ENCODE measurements at regions not wholly inside any gene's neighbourhood (a gene's known extent, or its start where the extent isn't known, plus 50 kb on each side); places are given as distances from the start of the nearest gene placed in this dataset.

GRCh38 chr1:162966613-162967012 lies 102.5 kb upstream of the RGS4 start:
- no peak for DNase-seq (ENCODE audit: low spot score)

DNA sequence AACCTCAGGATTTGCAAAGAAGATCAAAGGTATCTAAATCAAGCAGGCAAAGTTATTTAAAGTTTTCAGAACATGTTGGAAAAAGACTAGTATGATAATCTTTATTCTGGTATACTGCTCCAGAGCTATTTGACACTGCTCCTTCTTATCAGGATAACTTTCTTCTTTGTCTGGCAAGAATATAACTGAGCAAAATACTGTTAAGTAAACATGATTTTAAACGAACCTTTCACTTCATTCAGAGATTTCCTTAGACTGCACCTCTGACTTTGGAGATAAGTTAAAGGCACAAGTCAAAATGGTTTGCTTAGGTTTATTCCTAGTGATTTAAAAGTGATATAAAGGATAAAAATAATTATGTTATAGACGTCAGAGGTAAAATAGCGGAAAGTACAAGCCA lies 103.9 kb upstream of the CCDC190 start:
- DNase-seq (ENCODE audit: low spot score): no peak

GRCh38 chr1:162956922-162957321 lies 95.9 kb upstream of the CCDC190 start:
- no peak for DNase-seq (ENCODE audit: low spot score)

DNA sequence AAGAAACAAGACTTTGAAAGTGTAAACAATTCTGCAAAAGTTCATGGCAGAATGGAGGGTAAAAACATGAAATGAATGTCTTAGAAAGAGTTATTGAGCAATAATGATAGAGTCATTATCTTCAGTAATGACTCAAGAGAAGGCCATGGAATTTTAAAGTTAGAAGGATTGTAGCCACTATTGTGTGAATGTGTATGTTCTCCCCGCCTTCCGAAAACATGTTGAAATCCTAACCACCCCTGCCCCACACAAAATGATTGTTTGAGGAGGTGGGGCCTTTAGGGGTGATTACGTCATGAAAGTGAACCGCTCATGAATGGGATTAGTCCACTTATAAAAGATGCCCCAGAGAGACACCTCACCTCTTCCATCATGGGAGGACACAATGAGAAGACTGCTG lies 93.8 kb upstream of the CCDC190 start:
- no peak for DNase-seq (ENCODE audit: low spot score)

- DNase-seq (ENCODE audit: low spot score): no peak
Measured at GRCh38 chr1:162952956-162953355, 92.0 kb upstream of the CCDC190 start.

DNA sequence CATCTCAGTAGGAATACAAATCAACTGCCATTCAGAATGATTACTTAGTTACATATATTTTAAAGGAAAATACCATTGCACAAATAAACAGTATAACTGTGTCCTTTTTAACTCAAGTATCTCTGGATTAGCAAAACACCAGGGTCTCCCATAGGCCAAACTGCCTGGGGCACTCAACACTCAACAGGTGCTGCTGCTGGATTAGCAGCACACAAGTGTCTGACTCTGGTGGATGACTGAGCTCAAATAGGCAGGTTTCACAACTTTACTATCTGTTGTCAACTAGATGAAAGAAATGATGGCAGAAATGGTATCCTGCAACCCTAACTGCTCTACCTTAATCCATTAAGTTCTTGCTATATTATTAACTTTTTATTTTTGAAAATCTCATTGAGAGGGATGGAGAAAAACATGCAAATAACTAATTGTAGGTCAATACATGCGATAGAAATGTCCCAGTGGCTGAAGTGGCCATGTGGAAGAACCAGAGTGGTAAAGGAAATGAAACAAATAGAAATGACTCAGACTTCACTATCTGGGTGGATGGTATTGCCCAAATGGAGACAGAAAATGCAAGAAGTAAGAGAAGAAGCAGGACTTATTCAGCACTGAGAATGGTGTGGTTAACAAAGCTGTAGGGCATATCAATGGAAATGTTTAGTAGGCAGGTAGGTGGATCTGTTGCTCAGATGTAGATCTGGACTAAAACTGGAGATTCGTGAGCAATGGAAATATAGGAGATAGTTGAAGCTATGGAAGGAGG lies 90.8 kb upstream of the CCDC190 start:
- DNase-seq (ENCODE audit: low spot score): no peak

DNA sequence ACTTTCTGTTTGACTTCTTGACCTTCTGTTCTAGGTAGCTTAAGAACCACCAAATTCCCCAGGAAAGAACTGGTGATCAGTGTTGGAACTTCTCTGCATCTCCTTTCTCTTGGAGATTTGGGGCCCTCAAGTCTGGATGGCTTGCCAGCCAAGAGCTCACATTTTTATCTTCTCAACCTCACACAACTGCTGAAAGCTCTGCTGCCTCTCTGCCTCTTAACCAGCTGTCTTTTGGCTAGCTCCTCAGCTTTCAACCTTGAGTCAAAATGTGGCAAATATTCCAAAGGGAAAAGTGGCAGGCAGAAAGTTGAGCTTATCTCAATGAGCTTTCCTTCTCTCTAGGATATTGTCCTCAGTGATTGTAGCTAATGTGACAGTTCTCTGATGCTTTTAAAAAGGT lies 89.2 kb upstream of the CCDC190 start:
- no peak for DNase-seq (ENCODE audit: low spot score)

DNA sequence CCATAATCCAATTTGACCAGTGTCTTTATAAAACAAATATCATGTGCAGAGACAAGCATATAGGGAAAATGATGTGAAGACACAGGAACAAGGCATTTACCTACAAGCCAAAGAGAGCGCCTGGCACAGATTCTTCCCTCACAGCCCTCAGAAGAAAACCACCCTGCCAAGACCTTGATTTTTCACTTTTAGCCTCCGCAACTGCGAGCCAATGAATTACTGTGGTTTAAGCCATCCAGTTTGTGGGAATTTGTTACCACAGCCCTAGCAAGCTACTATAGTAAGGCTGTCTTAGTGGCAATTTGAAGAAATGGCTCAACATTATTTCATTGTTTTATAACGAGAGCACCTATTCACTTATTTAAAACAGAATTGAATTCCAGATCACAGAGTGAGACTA lies 85.7 kb upstream of the CCDC190 start:
- DNase-seq (ENCODE audit: low spot score): no peak

- DNase-seq (ENCODE audit: low spot score): no peak
Measured at GRCh38 chr1:162944974-162945674, 84.1 kb upstream of the CCDC190 start.

DNA sequence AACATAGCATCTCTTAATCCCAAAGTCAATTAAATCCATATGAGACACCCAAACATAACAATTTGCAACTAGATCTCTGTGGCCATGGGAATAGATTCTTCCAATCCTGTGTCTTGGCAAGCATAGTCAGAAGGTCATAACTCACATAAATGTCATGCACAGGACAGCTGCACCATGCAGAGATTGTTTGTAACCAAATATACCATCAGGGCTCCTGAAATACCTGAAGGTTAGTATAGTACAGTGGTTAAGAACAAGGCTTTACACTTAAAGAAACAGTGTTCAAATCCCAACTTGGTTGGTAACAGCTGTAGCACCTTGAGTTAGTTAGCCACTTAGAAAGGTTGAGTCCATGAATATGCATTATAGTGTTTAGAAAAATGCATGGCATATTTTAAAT lies 82.6 kb upstream of the CCDC190 start:
- no peak for DNase-seq (ENCODE audit: low spot score)

DNA sequence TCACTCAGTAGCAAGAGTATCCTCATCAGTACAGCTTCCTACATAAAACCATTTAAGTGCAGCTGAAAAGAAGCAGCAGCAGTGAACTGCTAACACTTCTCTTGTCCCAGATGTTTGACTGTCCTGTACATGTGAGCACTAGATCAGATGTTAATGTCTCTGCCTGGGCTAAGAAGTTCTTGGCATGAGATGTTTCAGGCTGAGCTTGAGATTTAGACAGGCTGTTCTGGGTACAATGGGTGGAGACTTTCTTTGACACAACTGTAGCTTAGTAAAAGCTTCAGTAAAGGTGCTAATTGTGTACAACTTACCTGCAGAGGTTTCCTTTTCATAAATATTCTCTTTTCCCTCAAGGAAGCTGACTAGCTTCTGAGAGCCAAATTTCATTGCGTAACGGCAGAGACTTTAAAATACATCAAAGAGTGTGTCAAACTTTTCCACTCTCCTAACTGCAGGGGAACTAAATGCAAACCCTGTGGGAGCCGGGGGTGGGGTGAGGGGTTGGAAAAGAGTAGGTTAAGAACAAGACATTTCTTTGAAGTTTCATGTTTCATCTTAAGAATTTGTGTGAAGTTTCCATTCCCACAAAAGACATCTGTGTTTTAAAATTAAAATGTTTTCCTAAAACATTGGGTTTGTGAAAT lies 82.1 kb upstream of the CCDC190 start:
- no peak for DNase-seq (ENCODE audit: low spot score)

- DNase-seq (ENCODE audit: low spot score): no peak
Measured at GRCh38 chr1:162941024-162941423, 80.0 kb upstream of the CCDC190 start.

GRCh38 chr1:162939035-162939434 lies 78.1 kb upstream of the CCDC190 start:
- DNase-seq (ENCODE audit: low spot score): no peak

GRCh38 chr1:162937716-162938395 lies 76.9 kb upstream of the CCDC190 start:
- no peak for DNase-seq (ENCODE audit: low spot score)

GRCh38 chr1:162930976-162931560 lies 70.1 kb upstream of the CCDC190 start:
- DNase-seq (ENCODE audit: low spot score): no peak

DNA sequence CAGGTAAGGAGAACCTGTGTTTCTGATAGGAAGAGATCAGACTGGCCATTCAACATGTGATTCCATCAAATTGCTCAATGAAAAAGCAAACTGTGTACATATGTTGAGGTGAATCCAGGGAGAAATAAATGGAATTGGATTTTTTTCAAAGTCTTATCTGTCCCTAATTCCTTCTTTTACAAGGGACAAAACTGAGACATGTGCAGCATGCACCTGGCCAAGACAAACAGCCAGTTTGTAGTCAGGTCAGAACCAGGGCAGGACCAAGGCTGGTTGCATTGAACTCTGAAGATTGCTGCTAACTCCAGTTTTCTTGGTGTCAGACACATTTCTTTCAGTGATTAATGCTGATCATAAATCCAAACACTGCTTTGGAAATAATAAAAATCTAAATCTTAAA lies 69.6 kb upstream of the CCDC190 start:
- no peak for DNase-seq (ENCODE audit: low spot score)

GRCh38 chr1:162929177-162929576 lies 68.2 kb upstream of the CCDC190 start:
- DNase-seq (ENCODE audit: low spot score): no peak

- no peak for DNase-seq (ENCODE audit: low spot score)
Measured at GRCh38 chr1:162928141-162928540, 67.2 kb upstream of the CCDC190 start.

DNA sequence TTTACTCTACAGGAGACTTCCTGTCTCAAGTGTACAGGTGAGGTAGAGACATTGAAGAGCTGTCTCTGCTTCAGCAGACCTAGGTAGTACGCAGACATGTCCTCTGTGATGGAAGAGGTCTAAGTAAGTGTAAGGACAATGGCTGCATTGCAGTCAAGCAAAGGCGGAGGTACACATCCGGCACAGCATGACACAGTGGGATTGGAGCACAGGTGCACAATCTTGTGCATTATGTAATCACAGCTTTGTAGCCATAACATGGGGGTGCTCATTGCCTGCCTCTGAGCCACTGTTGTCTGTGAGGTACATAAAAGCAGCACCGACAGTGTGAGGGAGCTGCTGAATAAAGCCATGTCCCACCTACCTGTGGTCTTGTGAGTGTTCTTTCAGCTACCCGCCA lies 66.4 kb upstream of the CCDC190 start:
- DNase-seq (ENCODE audit: low spot score): no peak

DNA sequence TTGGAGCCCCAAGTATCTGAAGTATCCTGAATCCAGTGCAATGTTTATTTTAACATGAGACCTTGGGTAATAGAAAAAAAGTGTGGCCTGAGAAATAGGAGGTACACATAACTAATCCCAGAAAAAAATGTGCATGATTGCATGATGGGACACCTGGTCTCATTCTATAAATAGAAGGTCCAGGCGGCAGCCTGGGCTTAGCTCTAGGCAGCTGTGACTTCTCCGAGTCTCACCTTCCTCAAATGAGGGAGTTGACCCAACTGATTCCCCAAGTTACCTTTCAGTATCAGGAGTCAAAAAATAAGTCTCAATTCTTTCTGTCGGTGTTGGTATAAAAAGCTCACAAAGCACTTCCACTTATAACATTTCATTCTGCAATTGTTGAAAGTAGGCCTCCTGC lies 65.9 kb upstream of the CCDC190 start:
- DNase-seq (ENCODE audit: low spot score): no peak

GRCh38 chr1:162924179-162924578 lies 63.2 kb upstream of the CCDC190 start:
- DNase-seq (ENCODE audit: low spot score): no peak

GRCh38 chr1:162922201-162922600 lies 61.2 kb upstream of the CCDC190 start:
- DNase-seq (ENCODE audit: low spot score): no peak
